ENCODE measurements at regions not wholly inside any gene's neighbourhood (a gene's known extent, or its start where the extent isn't known, plus 50 kb on each side); places are given as distances from the start of the nearest gene placed in this dataset.

GRCh38 chr1:118275472-118276115 lies 90.6 kb upstream of the SPAG17 start:
- no peaks in the 10 kb centered on the region for H3K27me3 ChIP-seq (ENCODE audit: insufficient read depth)
- no peaks in the 10 kb centered on the region for H3K9me2 ChIP-seq
- no peak overlapping the region for H3K9ac ChIP-seq
- H3F3A ChIP-seq (replicated peaks; ENCODE audit: insufficient read depth): no peaks in the 10 kb centered on the region
- CTCF ChIA-PET: no interaction called here
- TF ChIP-seq TEAD4 (IDR thresholded peaks at IDR 0.05; ENCODE audit: borderline replicate concordance, insufficient read depth): no peak
- TF ChIP-seq GABPA (IDR thresholded peaks at IDR 0.05; ENCODE audit: low read depth): no peak
- TF ChIP-seq RXRA (IDR thresholded peaks at IDR 0.05; ENCODE audit: borderline replicate concordance, low read depth): no peak
- TF ChIP-seq USF2 (IDR thresholded peaks at IDR 0.05; ENCODE audit: borderline replicate concordance, low read depth, low read length): no peak
- TF ChIP-seq MEF2A (IDR thresholded peaks at IDR 0.05; ENCODE audit: borderline replicate concordance, low read depth): no peak
- TF ChIP-seq FOXM1 (IDR thresholded peaks at IDR 0.05; ENCODE audit: low read depth): no peak
- no peak for TF ChIP-seq MAX (IDR thresholded peaks at IDR 0.05; ENCODE audit: low read depth)
- no peak for TF ChIP-seq EZH2phosphoT487 (IDR thresholded peaks at IDR 0.05; ENCODE audit: borderline replicate concordance, low read depth)
- no peak for TF ChIP-seq TCF12 (IDR thresholded peaks at IDR 0.05)
- no peak for TF ChIP-seq JUND (IDR thresholded peaks at IDR 0.05)
- TF ChIP-seq, protein P1, sequence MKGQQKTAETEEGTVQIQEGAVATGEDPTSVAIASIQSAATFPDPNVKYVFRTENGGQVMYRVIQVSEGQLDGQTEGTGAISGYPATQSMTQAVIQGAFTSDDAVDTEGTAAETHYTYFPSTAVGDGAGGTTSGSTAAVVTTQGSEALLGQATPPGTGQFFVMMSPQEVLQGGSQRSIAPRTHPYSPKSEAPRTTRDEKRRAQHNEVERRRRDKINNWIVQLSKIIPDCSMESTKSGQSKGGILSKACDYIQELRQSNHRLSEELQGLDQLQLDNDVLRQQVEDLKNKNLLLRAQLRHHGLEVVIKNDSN (IDR thresholded peaks at IDR 0.05; ENCODE audit: borderline replicate concordance, low read depth): no peak
- TF ChIP-seq, protein P2, sequence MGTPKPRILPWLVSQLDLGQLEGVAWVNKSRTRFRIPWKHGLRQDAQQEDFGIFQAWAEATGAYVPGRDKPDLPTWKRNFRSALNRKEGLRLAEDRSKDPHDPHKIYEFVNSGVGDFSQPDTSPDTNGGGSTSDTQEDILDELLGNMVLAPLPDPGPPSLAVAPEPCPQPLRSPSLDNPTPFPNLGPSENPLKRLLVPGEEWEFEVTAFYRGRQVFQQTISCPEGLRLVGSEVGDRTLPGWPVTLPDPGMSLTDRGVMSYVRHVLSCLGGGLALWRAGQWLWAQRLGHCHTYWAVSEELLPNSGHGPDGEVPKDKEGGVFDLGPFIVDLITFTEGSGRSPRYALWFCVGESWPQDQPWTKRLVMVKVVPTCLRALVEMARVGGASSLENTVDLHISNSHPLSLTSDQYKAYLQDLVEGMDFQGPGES (IDR thresholded peaks at IDR 0.05; ENCODE audit: low read depth, low read length): no peak
- TF ChIP-seq POLR2AphosphoS5 (IDR thresholded peaks at IDR 0.05; ENCODE audit: low read depth, low read length): no peak
- no peak for TF ChIP-seq TAF1 (IDR thresholded peaks at IDR 0.05; ENCODE audit: borderline replicate concordance, low read depth, low read length)
- TF ChIP-seq RFX5 (IDR thresholded peaks at IDR 0.05; ENCODE audit: low read length): no peak
- no peak for TF ChIP-seq NFIC (IDR thresholded peaks at IDR 0.05; ENCODE audit: borderline replicate concordance)
- TF ChIP-seq, protein P3, sequence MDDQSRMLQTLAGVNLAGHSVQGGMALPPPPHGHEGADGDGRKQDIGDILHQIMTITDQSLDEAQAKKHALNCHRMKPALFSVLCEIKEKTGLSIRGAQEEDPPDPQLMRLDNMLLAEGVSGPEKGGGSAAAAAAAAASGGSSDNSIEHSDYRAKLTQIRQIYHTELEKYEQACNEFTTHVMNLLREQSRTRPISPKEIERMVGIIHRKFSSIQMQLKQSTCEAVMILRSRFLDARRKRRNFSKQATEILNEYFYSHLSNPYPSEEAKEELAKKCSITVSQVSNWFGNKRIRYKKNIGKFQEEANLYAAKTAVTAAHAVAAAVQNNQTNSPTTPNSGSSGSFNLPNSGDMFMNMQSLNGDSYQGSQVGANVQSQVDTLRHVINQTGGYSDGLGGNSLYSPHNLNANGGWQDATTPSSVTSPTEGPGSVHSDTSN (IDR thresholded peaks at IDR 0.05): no peak
- no peak for TF ChIP-seq CHD2 (IDR thresholded peaks at IDR 0.05; ENCODE audit: low read length, partially characterized antibody)
- H4K20me1 ChIP-seq (ENCODE audit: insufficient read depth): no peaks in the 10 kb centered on the region
- 3% methylated on average over 8 of the region's 8 CpGs for WGBS (ENCODE audit: low lambda C conversion rate)
- H3K36me3 ChIP-seq (replicated peaks in 1 of 2; ENCODE audit: control insufficient read depth in 1 of 2, insufficient read depth in 2 of 2, low read length in 1 of 2): no peaks in the 10 kb centered on the region
- no peaks in the 10 kb centered on the region for H3K79me2 ChIP-seq (ENCODE audit: insufficient read depth)
- no peaks in the 10 kb centered on the region for H3K4me1 ChIP-seq (ENCODE audit: control insufficient read depth in 1 of 2, insufficient read depth in 2 of 2, low read depth in 1 of 2, low read length in 1 of 2)
- no peak overlapping the region for H2AFZ ChIP-seq (ENCODE audit: low read depth)
- POLR2A ChIA-PET: no interaction called here
- H3K27ac ChIP-seq (ENCODE audit: low read depth in 2 of 2, low read length in 1 of 2): no peak overlapping the region
- no peaks in the 10 kb centered on the region for H3K9me3 ChIP-seq
- H3K4me3 ChIP-seq (ENCODE audit: low read depth in 2 of 2, low read length in 1 of 2): no peak overlapping the region
- H3K4me2 ChIP-seq: no peak overlapping the region
- DNase-seq: no peak

Data from SK-N-SH (cell line).